ENCODE measurements at regions not wholly inside any gene's neighbourhood (a gene's known extent, or its start where the extent isn't known, plus 50 kb on each side); places are given as distances from the start of the nearest gene placed in this dataset.

DNA sequence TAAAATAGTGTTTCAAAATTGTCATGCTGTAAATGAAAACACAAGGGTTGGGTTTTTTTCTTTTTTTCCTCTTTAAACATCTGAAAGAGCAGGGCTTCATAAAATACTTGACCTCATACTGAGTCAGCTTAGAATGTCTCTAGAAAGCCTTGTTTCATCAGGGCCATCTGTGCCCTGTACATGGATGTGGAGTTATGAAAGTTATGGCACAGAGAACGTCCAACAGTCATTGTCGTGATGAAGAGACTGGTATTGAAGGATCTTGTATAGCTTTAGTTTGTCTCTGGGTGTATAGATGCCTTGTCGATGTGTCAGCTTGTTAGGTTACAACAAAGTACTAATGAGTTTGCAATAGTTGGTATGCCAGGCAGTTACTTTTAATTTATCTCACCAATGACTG lies 127.3 kb downstream of the FAM204A start:
- 34 to 100% (median 89%) methylated on average over 1 to 3 of the region's 3 CpGs; no CpG with 5 or more reads in 1 of the 10 experiments for WGBS, 10 experiments
- Histone ChIP-seq H3K4me1 (replicated peaks in 1 of 2) (peaks cover 3 to 15% of the 10 kb centered on the region in 2 donors), H3K4me3 (no peak overlapping the region), H3K27ac (no peak overlapping the region)
- no peak for ATAC-seq (replicated peaks in 6 of 8)
- in situ Hi-C loops (cut with MboI; ENCODE audit: low pct_unique_long_range_greater_than_20kb in 2 of 9, low sequenced_read_pairs in 9 of 9, unreplicated experiment in 9 of 9), result no loop called here

DNA sequence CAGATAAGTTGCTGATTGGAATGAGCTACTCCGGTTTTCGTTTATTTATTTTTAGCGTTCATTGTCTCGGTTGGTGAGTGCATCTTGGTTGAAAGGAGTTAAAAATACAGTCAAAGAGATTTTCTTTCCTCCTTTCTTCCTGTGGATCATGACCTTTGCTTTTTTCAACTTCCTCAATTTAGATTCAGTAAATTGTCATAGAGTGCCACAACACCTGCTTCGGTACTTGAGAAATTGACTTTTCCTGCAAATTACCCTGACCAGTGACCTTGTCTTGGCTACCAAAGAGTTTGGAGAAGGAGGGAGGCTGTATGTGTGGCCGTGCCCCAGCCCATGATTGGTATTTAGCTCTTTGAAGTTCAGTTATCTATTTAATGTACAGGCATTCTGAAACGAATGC lies 128.7 kb downstream of the FAM204A start:
- Histone ChIP-seq H3K27ac (no peak overlapping the region), H3K4me3 (no peak overlapping the region), H3K4me1 (replicated peaks in 1 of 2) (peaks cover 3 to 15% of the 10 kb centered on the region in 2 donors)
- 23 to 98% (median 81%) methylated on average over 2 to 7 of the region's 7 CpGs for WGBS, 10 experiments
- in situ Hi-C loops (cut with MboI; ENCODE audit: low pct_unique_long_range_greater_than_20kb in 2 of 9, low sequenced_read_pairs in 9 of 9, unreplicated experiment in 9 of 9), result no loop called here
- ATAC-seq (replicated peaks in 6 of 8), result no peak

DNA sequence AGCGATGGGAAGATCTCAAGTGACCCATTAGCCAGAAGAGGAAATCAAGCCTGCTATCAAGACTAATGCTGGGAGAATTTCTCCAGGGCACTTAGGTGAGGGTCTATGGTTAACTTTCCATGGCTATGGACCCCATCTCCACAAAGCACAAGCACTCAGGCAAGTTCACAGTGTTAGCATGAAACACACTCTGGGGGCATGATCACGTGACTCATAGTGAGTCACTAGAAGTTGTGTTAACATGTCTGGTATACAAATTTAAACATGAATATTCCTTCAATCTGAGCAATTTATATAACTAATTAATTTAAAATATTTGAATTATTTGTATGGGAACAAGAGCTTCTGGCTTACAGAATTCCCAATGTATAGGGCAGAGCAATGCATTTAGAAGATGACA lies 131.8 kb downstream of the FAM204A start:
- in situ Hi-C loops (cut with MboI; ENCODE audit: low pct_unique_long_range_greater_than_20kb in 2 of 9, low sequenced_read_pairs in 9 of 9, unreplicated experiment in 9 of 9), result no loop called here
- Histone ChIP-seq H3K27ac (no peak overlapping the region), H3K4me1 (replicated peaks in 1 of 2) (no peaks in the 10 kb centered on the region), H3K4me3 (no peak overlapping the region)
- WGBS, 10 experiments, result 11 to 100% (median 92%) methylated on average over 1 to 2 of the region's 2 CpGs; no CpG with 5 or more reads in 2 of the 10 experiments
- ATAC-seq (replicated peaks in 6 of 8), result no peak

DNA sequence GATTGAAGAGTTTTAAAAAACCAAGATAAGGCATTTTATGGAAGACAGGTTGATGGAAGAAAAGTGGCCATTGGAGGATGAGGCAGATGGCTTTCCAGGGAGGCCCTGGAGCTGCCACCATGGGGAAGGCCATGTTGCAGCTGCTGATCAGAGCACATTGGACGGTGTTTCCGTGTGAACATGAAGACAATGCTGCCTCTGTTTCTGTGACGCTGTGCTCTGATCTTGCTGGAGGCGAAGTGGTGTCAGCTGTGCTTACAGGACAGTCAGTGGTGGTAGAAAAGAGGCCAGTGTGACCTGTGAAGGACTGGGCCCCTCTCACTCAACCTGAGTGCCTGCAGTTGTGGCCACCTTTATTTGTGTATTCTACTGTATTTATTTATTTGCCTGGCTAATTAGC lies 132.9 kb downstream of the FAM204A start:
- in situ Hi-C loops (cut with MboI; ENCODE audit: low pct_unique_long_range_greater_than_20kb in 2 of 9, low sequenced_read_pairs in 9 of 9, unreplicated experiment in 9 of 9), result no loop called here
- ATAC-seq (replicated peaks in 6 of 8), result peak in 1 of 8 experiments; percentile 40
- Histone ChIP-seq H3K4me3 (no peak overlapping the region), H3K27ac (no peak overlapping the region), H3K4me1 (replicated peaks in 1 of 2) (no peaks in the 10 kb centered on the region)
- WGBS, 10 experiments, result 67 to 100% (median 85%) methylated on average over 1 to 4 of the region's 4 CpGs; no CpG with 5 or more reads in 3 of the 10 experiments

DNA sequence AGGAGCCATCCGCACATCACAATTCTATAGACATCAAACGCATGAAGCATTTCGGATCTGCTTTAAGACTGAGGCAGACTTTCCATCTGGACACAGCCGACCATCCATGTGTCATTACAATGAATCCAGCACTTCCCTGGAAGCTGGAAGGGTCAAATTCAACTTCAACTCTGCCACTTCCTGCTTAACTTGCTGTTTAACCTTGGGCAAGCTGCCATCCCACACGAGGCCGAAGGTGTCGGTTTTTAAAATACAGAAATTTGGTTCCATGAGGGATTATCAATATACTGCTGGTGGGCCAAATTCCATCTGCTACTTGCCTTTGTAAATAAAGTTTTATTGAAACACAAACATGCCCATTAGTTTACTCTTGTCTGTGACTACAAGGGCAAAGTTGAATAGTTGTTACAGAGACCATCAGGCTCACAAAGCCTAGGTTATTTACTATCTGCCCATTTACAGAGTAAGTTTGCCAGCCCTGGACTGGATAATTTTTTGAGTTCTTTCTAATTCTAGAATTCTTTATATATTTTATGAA lies 134.6 kb downstream of the FAM204A start:
- no peaks in the 10 kb centered on the region for H3K4me1 ChIP-seq (replicated peaks in 1 of 2)
- 75 to 100% (median 95%) methylated on average over 1 to 7 of the region's 7 CpGs; no CpG with 5 or more reads in 3 of the 10 experiments for WGBS, 10 experiments
- in situ Hi-C loops (cut with MboI; ENCODE audit: low pct_unique_long_range_greater_than_20kb in 2 of 9, low sequenced_read_pairs in 9 of 9, unreplicated experiment in 9 of 9), result no loop called here

DNA sequence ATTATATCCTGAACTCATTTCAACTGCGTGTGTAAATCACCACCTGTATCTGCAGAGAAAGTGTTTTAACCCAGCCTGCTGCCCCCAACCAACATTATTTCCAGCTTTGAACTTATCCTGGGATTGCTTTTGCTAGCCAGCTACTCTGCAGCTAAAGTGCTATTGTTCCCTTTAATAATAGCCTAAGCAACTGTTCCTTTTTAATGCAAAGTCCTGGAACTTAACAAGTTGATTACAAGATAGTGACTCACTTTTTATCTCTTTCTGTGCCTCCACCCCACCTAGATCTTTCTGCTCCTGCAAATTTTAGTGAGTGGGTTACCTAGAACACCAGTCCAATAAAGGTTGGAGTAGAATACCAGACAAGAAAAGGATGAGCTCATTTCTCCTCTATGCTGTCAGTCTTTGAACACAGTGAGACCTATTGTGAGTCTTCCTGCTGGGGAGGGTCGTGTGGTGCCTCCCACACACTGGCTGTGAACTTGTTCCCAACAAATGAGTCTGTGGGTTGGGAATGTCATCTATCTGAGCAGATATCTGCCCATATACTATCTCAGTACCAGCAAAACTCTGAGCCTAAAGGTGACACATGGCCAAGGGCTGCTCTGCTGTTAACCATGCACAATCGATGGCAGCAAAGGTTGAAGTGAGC lies 137.7 kb downstream of the FAM204A start:
- H3K4me3 ChIP-seq, result no peak overlapping the region

More for the DNA sequence above, 134.6 kb downstream of the FAM204A start:
- no peak for ATAC-seq (replicated peaks in 6 of 8)
- Histone ChIP-seq H3K27ac (no peak overlapping the region), H3K4me3 (no peak overlapping the region)

DNA sequence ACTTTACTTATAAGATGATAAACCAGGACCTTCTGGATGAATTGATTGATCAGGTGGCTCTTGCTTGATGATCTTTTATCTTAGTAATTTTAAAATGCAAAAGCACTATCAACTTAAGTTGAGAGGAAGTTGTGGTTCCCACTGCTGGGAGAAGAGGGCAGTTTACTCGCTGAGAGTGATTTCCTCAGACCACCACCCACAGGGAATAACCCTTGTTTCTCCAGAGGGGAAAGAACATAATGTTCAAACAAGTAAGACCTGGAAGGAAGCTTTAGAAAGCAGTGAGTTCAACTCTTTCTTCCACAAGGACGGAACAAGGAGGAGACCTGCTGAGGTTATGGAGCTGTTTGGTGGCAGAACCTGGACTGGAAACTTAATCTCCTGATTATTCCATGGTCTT lies 138.7 kb downstream of the FAM204A start:
- no peak for ATAC-seq (replicated peaks in 6 of 8)
- WGBS, 10 experiments, result 17 to 100% (median 61%) methylated on average over 1 to 2 of the region's 2 CpGs; no CpG with 5 or more reads in 1 of the 10 experiments

More for the DNA sequence above, 137.7 kb downstream of the FAM204A start:
- 33 to 100% (median 73%) methylated on average over 1 to 3 of the region's 3 CpGs; no CpG with 5 or more reads in 2 of the 10 experiments for WGBS, 10 experiments
- in situ Hi-C loops (cut with MboI; ENCODE audit: low pct_unique_long_range_greater_than_20kb in 2 of 9, low sequenced_read_pairs in 9 of 9, unreplicated experiment in 9 of 9), result no loop called here
- H3K4me1 ChIP-seq (replicated peaks in 1 of 2), result no peaks in the 10 kb centered on the region
- H3K27ac ChIP-seq, result no peak overlapping the region
- peak in 2 of 8 experiments; percentile 31 to 34 for ATAC-seq (replicated peaks in 6 of 8)

DNA sequence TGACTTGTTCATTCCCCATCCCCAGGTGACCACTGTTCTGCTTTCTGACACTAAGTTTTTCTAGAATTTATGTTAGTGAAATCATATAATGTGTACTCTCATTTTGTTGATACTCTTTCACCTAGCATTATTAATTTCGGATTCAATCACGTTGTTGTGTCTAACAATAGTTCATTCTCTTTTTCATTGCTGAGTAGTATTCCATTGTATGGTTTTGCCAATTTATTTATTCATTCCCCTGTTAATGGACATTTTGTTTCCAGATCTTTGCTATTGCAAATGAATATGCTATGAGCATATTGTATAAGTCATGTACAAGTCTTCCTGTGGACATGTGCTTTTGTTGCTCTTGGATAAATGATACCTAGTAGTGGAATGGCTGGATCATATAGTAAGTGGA lies 146.4 kb downstream of the FAM204A start:
- H3K4me3 ChIP-seq, result no peak overlapping the region
- H3K27ac ChIP-seq, result no peak overlapping the region
- in situ Hi-C loops (cut with MboI; ENCODE audit: low pct_unique_long_range_greater_than_20kb in 2 of 9, low sequenced_read_pairs in 9 of 9, unreplicated experiment in 9 of 9), result no loop called here
- WGBS, 10 experiments, result 24 to 77% (median 56%) methylated on average over 2 of the region's 2 CpGs; no CpG with 5 or more reads in 1 of the 10 experiments
- no peak for ATAC-seq (replicated peaks in 6 of 8)
- H3K4me1 ChIP-seq (replicated peaks in 1 of 2), result no peaks in the 10 kb centered on the region

More for the DNA sequence above, 138.7 kb downstream of the FAM204A start:
- Histone ChIP-seq H3K27ac (no peak overlapping the region), H3K4me1 (replicated peaks in 1 of 2) (no peaks in the 10 kb centered on the region), H3K4me3 (no peak overlapping the region)
- in situ Hi-C loops (cut with MboI; ENCODE audit: low pct_unique_long_range_greater_than_20kb in 2 of 9, low sequenced_read_pairs in 9 of 9, unreplicated experiment in 9 of 9), result no loop called here

DNA sequence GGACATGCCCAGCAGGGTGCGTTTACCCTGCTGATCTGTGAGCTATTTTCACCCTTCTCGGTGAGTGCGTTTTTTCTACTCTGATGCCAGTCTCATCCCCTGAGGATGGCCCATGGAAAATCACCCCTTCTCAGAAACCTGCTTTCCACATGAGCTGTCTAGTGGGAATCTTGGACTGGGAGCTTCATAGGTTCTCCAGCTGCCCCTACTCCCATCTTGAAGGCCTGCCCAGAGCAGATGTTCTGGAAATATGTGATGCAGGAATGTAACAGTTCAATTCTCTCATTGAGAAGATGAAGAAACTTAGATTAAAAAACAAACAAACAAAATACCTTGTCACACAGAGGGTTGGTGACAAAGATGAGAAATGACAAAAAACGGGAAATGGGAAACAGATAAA lies 146.9 kb upstream of the RAB11FIP2 start:
- in situ Hi-C loops (cut with MboI; ENCODE audit: low pct_unique_long_range_greater_than_20kb in 2 of 9, low sequenced_read_pairs in 9 of 9, unreplicated experiment in 9 of 9), result no loop called here
- ATAC-seq (replicated peaks in 6 of 8), result peak in 1 of 8 experiments; percentile 61
- Histone ChIP-seq H3K4me3 (no peak overlapping the region), H3K27ac (no peak overlapping the region), H3K4me1 (replicated peaks in 1 of 2) (no peaks in the 10 kb centered on the region)
- 7 to 91% (median 60%) methylated on average over 1 to 4 of the region's 4 CpGs; no CpG with 5 or more reads in 1 of the 10 experiments for WGBS, 10 experiments

DNA sequence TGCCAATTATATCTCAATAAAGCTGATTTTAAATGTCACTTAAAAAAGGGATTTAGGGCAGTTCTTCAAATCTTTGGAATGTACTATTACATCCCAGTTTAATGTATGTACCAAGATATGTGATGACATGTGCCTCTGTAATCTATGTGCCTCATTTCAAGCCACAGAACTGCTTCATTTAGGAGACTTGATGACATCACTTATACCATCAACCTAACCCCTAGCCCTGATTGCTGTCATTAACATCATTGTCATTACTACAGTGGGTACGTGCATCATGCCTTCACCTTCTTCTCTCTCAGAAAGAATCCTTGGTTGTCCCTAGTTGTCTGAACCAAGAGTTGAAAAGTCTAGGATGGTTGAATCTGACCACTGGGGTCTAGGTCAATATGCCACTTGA lies 134.3 kb upstream of the RAB11FIP2 start:
- in situ Hi-C loops (cut with MboI; ENCODE audit: low pct_unique_long_range_greater_than_20kb in 2 of 9, low sequenced_read_pairs in 9 of 9, unreplicated experiment in 9 of 9), result no loop called here
- H3K27ac ChIP-seq, result no peak overlapping the region
- no peaks in the 10 kb centered on the region for H3K4me1 ChIP-seq (replicated peaks in 1 of 2)
- ATAC-seq (replicated peaks in 6 of 8), result no peak
- H3K4me3 ChIP-seq, result no peak overlapping the region
- WGBS, 10 experiments, result 20 to 71% (median 50%) methylated on average over 1 of the region's 1 CpG; no CpG with 5 or more reads in 6 of the 10 experiments

DNA sequence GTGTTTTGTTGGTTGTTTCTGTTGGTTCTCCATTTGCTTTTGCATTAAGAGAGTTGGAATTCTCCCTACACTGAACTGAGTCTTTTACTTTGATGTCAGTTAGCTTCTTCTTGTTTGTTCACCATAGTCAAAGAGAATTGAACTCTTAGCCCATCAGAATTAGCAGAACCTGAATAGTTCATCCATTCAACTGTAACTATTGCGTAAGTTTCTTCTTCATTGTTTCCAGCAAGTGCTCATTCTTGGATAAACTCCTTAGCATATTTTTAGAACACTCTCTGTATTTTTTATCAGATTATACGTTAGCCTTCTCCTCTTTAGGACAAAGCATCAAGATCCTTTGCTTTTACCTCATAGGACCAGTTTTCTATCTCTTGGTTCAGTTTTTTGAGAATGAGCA lies 128.4 kb upstream of the RAB11FIP2 start:
- no peak overlapping the region for H3K4me3 ChIP-seq
- 50 to 100% (median 84%) methylated on average over 1 to 2 of the region's 2 CpGs; no CpG with 5 or more reads in 1 of the 10 experiments for whole genome bisulfite sequencing, 10 experiments
- H3K4me1 ChIP-seq (replicated peaks in 1 of 2), result no peaks in the 10 kb centered on the region
- no peak for ATAC-seq (replicated peaks in 6 of 8)
- H3K27ac ChIP-seq, result no peak overlapping the region
- in situ Hi-C loops (cut with MboI; ENCODE audit: low pct_unique_long_range_greater_than_20kb in 2 of 9, low sequenced_read_pairs in 9 of 9, unreplicated experiment in 9 of 9), result no loop called here

DNA sequence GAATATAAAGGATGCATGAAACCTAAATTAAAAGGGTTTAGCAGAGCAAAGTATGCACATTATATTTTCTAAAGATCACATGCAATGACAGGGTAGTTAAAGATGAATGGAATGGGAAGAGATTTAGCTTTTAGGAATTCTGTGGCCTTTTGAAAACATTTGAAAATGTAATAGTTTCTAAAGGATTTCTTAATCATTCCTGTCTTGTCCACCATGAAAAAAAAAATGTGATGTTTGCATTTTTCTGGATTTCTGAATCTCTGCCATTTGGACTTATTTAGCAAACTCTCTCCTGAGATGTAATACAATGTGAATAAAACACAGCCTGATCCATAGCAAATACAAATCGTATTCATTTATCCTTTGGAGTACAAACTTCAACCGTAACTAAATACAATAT lies 126.6 kb upstream of the RAB11FIP2 start:
- WGBS, 10 experiments, result 9 to 100% (median 88%) methylated on average over 1 to 2 of the region's 2 CpGs; no CpG with 5 or more reads in 1 of the 10 experiments
- ATAC-seq (replicated peaks in 6 of 8), result no peak
- Histone ChIP-seq H3K4me1 (replicated peaks in 1 of 2) (no peaks in the 10 kb centered on the region), H3K4me3 (no peak overlapping the region), H3K27ac (no peak overlapping the region)
- in situ Hi-C loops (cut with MboI; ENCODE audit: low pct_unique_long_range_greater_than_20kb in 2 of 9, low sequenced_read_pairs in 9 of 9, unreplicated experiment in 9 of 9), result no loop called here

DNA sequence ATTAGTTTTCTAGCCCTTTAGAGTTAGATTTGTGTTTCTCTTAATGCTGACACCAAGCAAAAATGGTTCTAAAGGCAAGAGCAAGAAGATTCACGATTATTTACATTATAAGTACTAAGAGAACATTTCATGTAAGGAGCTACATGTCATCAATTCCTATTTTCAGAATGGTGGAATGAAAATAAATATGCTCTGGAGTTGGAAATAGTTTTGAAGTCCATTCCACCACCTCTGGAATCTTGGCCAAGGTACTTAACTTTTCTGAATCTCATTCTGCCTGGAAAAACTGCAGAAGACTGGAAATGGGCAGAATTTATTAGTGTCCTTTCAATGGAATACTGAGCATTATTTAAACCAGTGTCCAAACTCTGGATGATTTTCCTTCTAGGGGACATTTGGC lies 125.1 kb upstream of the RAB11FIP2 start:
- in situ Hi-C loops (cut with MboI; ENCODE audit: low pct_unique_long_range_greater_than_20kb in 2 of 9, low sequenced_read_pairs in 9 of 9, unreplicated experiment in 9 of 9), result no loop called here
- Histone ChIP-seq H3K4me1 (replicated peaks in 1 of 2) (no peaks in the 10 kb centered on the region), H3K27ac (no peak overlapping the region), H3K4me3 (no peak overlapping the region)
- no peak for ATAC-seq (replicated peaks in 6 of 8)
- 0 to 82% (median 71%) methylated on average over 1 of the region's 1 CpG; no CpG with 5 or more reads in 3 of the 10 experiments for WGBS, 10 experiments

All from motor neuron (in vitro differentiated cells).